ENCODE measurements at regions not wholly inside any gene's neighbourhood (a gene's known extent, or its start where the extent isn't known, plus 50 kb on each side); places are given as distances from the start of the nearest gene placed in this dataset.

GRCh38 chr1:101158424-101158823, 78.4 kb upstream of the S1PR1 start:
- Histone ChIP-seq H3K4me3 (no peak overlapping the region), H3K27ac (replicated peaks in 1 of 4) (no peak overlapping the region), H3K27me3 (no peaks in the 10 kb centered on the region), H3K9me3 (no peaks in the 10 kb centered on the region), H3K36me3 (no peaks in the 10 kb centered on the region), H3K4me1 (peaks cover 0 to 1% (median 0%) of the 10 kb centered on the region in 4 donors)
- DNase-seq (ENCODE audit: extremely low spot score) = no peak
- 82% methylated on average over 2 of the region's 2 CpGs for WGBS
- TF ChIP-seq POLR2AphosphoS5 (IDR thresholded peaks at IDR 0.05) (no peak), CTCF (IDR thresholded peaks at IDR 0.05) (no peak), POLR2A (IDR thresholded peaks at IDR 0.05; ENCODE audit: low read depth) (no peak), EP300 (IDR thresholded peaks at IDR 0.05) (no peak)
- intact Hi-C loops (cut with DNase I) = no loop called here

- intact Hi-C loops (cut with DNase I) = no loop called here
- no peaks in the 10 kb centered on the region for H3K36me3 ChIP-seq
- 79% methylated on average over 1 of the region's 1 CpG for WGBS
- no peaks in the 10 kb centered on the region for H3K27me3 ChIP-seq
- H3K4me3 ChIP-seq = no peak overlapping the region
- no peaks in the 10 kb centered on the region for H3K9me3 ChIP-seq
- no peaks in the 10 kb centered on the region for H3K4me1 ChIP-seq
- no peak for DNase-seq (ENCODE audit: extremely low spot score)
- no peak for TF ChIP-seq POLR2A (IDR thresholded peaks at IDR 0.05; ENCODE audit: low read depth)
- no peak for TF ChIP-seq POLR2AphosphoS5 (IDR thresholded peaks at IDR 0.05)
- TF ChIP-seq CTCF (IDR thresholded peaks at IDR 0.05) = no peak
- TF ChIP-seq EP300 (IDR thresholded peaks at IDR 0.05) = no peak
- H3K27ac ChIP-seq (replicated peaks in 1 of 4) = no peak overlapping the region
Measured at GRCh38 chr1:101154547-101154946, 82.3 kb upstream of the S1PR1 start.

GRCh38 chr1:101153692-101154091, 83.1 kb upstream of the S1PR1 start:
- no peak for DNase-seq (ENCODE audit: extremely low spot score)
- Histone ChIP-seq H3K9me3 (no peaks in the 10 kb centered on the region), H3K4me3 (no peak overlapping the region), H3K36me3 (no peaks in the 10 kb centered on the region), H3K4me1 (no peaks in the 10 kb centered on the region), H3K27ac (replicated peaks in 1 of 4) (no peak overlapping the region), H3K27me3 (no peaks in the 10 kb centered on the region)
- TF ChIP-seq POLR2AphosphoS5 (IDR thresholded peaks at IDR 0.05) = no peak
- TF ChIP-seq CTCF (IDR thresholded peaks at IDR 0.05) = no peak
- TF ChIP-seq POLR2A (IDR thresholded peaks at IDR 0.05; ENCODE audit: low read depth) = no peak
- no peak for TF ChIP-seq EP300 (IDR thresholded peaks at IDR 0.05)
- intact Hi-C loops (cut with DNase I) = no loop called here
- 78% methylated on average over 2 of the region's 2 CpGs for WGBS

GRCh38 chr1:101152633-101153032, 84.2 kb upstream of the S1PR1 start:
- Histone ChIP-seq H3K36me3 (no peaks in the 10 kb centered on the region), H3K27me3 (no peaks in the 10 kb centered on the region), H3K4me1 (no peaks in the 10 kb centered on the region), H3K27ac (replicated peaks in 1 of 4) (no peak overlapping the region), H3K9me3 (no peaks in the 10 kb centered on the region), H3K4me3 (no peak overlapping the region)
- intact Hi-C loops (cut with DNase I) = no loop called here
- WGBS = 91% methylated on average over 4 of the region's 4 CpGs
- TF ChIP-seq EP300 (IDR thresholded peaks at IDR 0.05) (no peak), POLR2A (IDR thresholded peaks at IDR 0.05; ENCODE audit: low read depth) (no peak), POLR2AphosphoS5 (IDR thresholded peaks at IDR 0.05) (no peak), CTCF (IDR thresholded peaks at IDR 0.05) (no peak)
- DNase-seq (ENCODE audit: extremely low spot score) = no peak

- intact Hi-C loops (cut with DNase I) = no loop called here
- H3K9me3 ChIP-seq = no peaks in the 10 kb centered on the region
- no peak overlapping the region for H3K4me3 ChIP-seq
- TF ChIP-seq EP300 (IDR thresholded peaks at IDR 0.05) (no peak), POLR2AphosphoS5 (IDR thresholded peaks at IDR 0.05) (no peak), POLR2A (IDR thresholded peaks at IDR 0.05; ENCODE audit: low read depth) (no peak), CTCF (IDR thresholded peaks at IDR 0.05) (no peak)
- H3K4me1 ChIP-seq = no peaks in the 10 kb centered on the region
- no peak overlapping the region for H3K27ac ChIP-seq (replicated peaks in 1 of 4)
- WGBS = 82% methylated on average over 2 of the region's 2 CpGs
- H3K36me3 ChIP-seq = no peaks in the 10 kb centered on the region
- no peak for DNase-seq (ENCODE audit: extremely low spot score)
- H3K27me3 ChIP-seq = no peaks in the 10 kb centered on the region
Measured at GRCh38 chr1:101151286-101151685, 85.5 kb upstream of the S1PR1 start.

Data from esophagus muscularis mucosa (tissue), 4 donors.